ENCODE measurements at regions not wholly inside any gene's neighbourhood (a gene's known extent, or its start where the extent isn't known, plus 50 kb on each side); places are given as distances from the start of the nearest gene placed in this dataset.
"Not testable (repeated sequence)": the region's sequence is repeated elsewhere in the genome, so short reads cannot be mapped to it uniquely, and the experiment has no call there.

GRCh38 chr13:81197483-81197882, 856.6 kb upstream of the SPRY2 start:
- Histone ChIP-seq H3K4me3 (ENCODE audit: low read depth, low read length) (no peak overlapping the region), H3K4me1 (ENCODE audit: control insufficient read depth, insufficient read depth, low read length) (no peaks in the 10 kb centered on the region), H3K9me3 (ENCODE audit: control insufficient read depth, insufficient read depth, low read length) (no peaks in the 10 kb centered on the region), H3K36me3 (ENCODE audit: control insufficient read depth, insufficient read depth, low read length) (no peaks in the 10 kb centered on the region), H3K27me3 (ENCODE audit: control insufficient read depth, insufficient read depth, low read length) (no peaks in the 10 kb centered on the region), H3K9ac (ENCODE audit: low read depth, low read length) (no peak overlapping the region)

GRCh38 chr13:81194362-81194761, 853.4 kb upstream of the SPRY2 start:
- H3K27me3 ChIP-seq (ENCODE audit: control insufficient read depth, insufficient read depth, low read length) = no peaks in the 10 kb centered on the region
- H3K9ac ChIP-seq (ENCODE audit: low read depth, low read length) = no peak overlapping the region
- no peak overlapping the region for H3K4me3 ChIP-seq (ENCODE audit: low read depth, low read length)
- H3K4me1 ChIP-seq (ENCODE audit: control insufficient read depth, insufficient read depth, low read length) = no peaks in the 10 kb centered on the region
- H3K36me3 ChIP-seq (ENCODE audit: control insufficient read depth, insufficient read depth, low read length) = no peaks in the 10 kb centered on the region
- H3K9me3 ChIP-seq (ENCODE audit: control insufficient read depth, insufficient read depth, low read length) = no peaks in the 10 kb centered on the region

- Histone ChIP-seq H3K4me1 (ENCODE audit: control insufficient read depth, insufficient read depth, low read length) (no peaks in the 10 kb centered on the region), H3K9ac (ENCODE audit: low read depth, low read length) (no peak overlapping the region), H3K4me3 (ENCODE audit: low read depth, low read length) (no peak overlapping the region), H3K36me3 (ENCODE audit: control insufficient read depth, insufficient read depth, low read length) (no peaks in the 10 kb centered on the region), H3K27me3 (ENCODE audit: control insufficient read depth, insufficient read depth, low read length) (no peaks in the 10 kb centered on the region), H3K9me3 (ENCODE audit: control insufficient read depth, insufficient read depth, low read length) (no peaks in the 10 kb centered on the region)
These were observed 843.8 kb upstream of the SPRY2 start for GRCh38 chr13:81184556-81185265.

GRCh38 chr13:81172603-81173002, 831.7 kb upstream of the SPRY2 start:
- H3K36me3 ChIP-seq (ENCODE audit: control insufficient read depth, insufficient read depth, low read length) = no peaks in the 10 kb centered on the region
- no peaks in the 10 kb centered on the region for H3K9me3 ChIP-seq (ENCODE audit: control insufficient read depth, insufficient read depth, low read length)
- peaks cover 4% of the 10 kb centered on the region for H3K4me1 ChIP-seq (ENCODE audit: control insufficient read depth, insufficient read depth, low read length)
- no peak overlapping the region for H3K4me3 ChIP-seq (ENCODE audit: low read depth, low read length)
- no peaks in the 10 kb centered on the region for H3K27me3 ChIP-seq (ENCODE audit: control insufficient read depth, insufficient read depth, low read length)
- no peak overlapping the region for H3K9ac ChIP-seq (ENCODE audit: low read depth, low read length)

- H3K9ac ChIP-seq (ENCODE audit: low read depth, low read length) = no peak overlapping the region
- H3K27me3 ChIP-seq (ENCODE audit: control insufficient read depth, insufficient read depth, low read length) = no peaks in the 10 kb centered on the region
- H3K4me3 ChIP-seq (ENCODE audit: low read depth, low read length) = no peak overlapping the region
- H3K4me1 ChIP-seq (ENCODE audit: control insufficient read depth, insufficient read depth, low read length) = peaks cover 4% of the 10 kb centered on the region
- no peaks in the 10 kb centered on the region for H3K9me3 ChIP-seq (ENCODE audit: control insufficient read depth, insufficient read depth, low read length)
- H3K36me3 ChIP-seq (ENCODE audit: control insufficient read depth, insufficient read depth, low read length) = no peaks in the 10 kb centered on the region
These were observed 830.2 kb upstream of the SPRY2 start for GRCh38 chr13:81171065-81171647.

GRCh38 chr13:81163823-81164222, 822.9 kb upstream of the SPRY2 start:
- not testable (repeated sequence) for H3K36me3 ChIP-seq (ENCODE audit: control insufficient read depth, insufficient read depth, low read length); H3K4me3 ChIP-seq (ENCODE audit: low read depth, low read length); H3K9ac ChIP-seq (ENCODE audit: low read depth, low read length); H3K9me3 ChIP-seq (ENCODE audit: control insufficient read depth, insufficient read depth, low read length); H3K4me1 ChIP-seq (ENCODE audit: control insufficient read depth, insufficient read depth, low read length); H3K27me3 ChIP-seq (ENCODE audit: control insufficient read depth, insufficient read depth, low read length)

- Histone ChIP-seq H3K36me3 (ENCODE audit: control insufficient read depth, insufficient read depth, low read length) (no peaks in the 10 kb centered on the region), H3K4me3 (ENCODE audit: low read depth, low read length) (no peak overlapping the region), H3K27me3 (ENCODE audit: control insufficient read depth, insufficient read depth, low read length) (no peaks in the 10 kb centered on the region), H3K9ac (ENCODE audit: low read depth, low read length) (no peak overlapping the region), H3K9me3 (ENCODE audit: control insufficient read depth, insufficient read depth, low read length) (no peaks in the 10 kb centered on the region), H3K4me1 (ENCODE audit: control insufficient read depth, insufficient read depth, low read length) (no peaks in the 10 kb centered on the region)
These were observed 812.6 kb upstream of the SPRY2 start for GRCh38 chr13:81153478-81153877.

GRCh38 chr13:81148822-81149221, 807.9 kb upstream of the SPRY2 start:
- no peaks in the 10 kb centered on the region for H3K9me3 ChIP-seq (ENCODE audit: control insufficient read depth, insufficient read depth, low read length)
- H3K4me3 ChIP-seq (ENCODE audit: low read depth, low read length) = no peak overlapping the region
- no peak overlapping the region for H3K9ac ChIP-seq (ENCODE audit: low read depth, low read length)
- no peaks in the 10 kb centered on the region for H3K4me1 ChIP-seq (ENCODE audit: control insufficient read depth, insufficient read depth, low read length)
- H3K36me3 ChIP-seq (ENCODE audit: control insufficient read depth, insufficient read depth, low read length) = no peaks in the 10 kb centered on the region
- H3K27me3 ChIP-seq (ENCODE audit: control insufficient read depth, insufficient read depth, low read length) = no peaks in the 10 kb centered on the region

GRCh38 chr13:81146576-81146975, 805.6 kb upstream of the SPRY2 start:
- H3K9ac ChIP-seq (ENCODE audit: low read depth, low read length); H3K9me3 ChIP-seq (ENCODE audit: control insufficient read depth, insufficient read depth, low read length); H3K27me3 ChIP-seq (ENCODE audit: control insufficient read depth, insufficient read depth, low read length): not testable (repeated sequence)

GRCh38 chr13:81142306-81142999, 801.5 kb upstream of the SPRY2 start:
- H3K27me3 ChIP-seq (ENCODE audit: control insufficient read depth, insufficient read depth, low read length) = no peaks in the 10 kb centered on the region
- no peaks in the 10 kb centered on the region for H3K9me3 ChIP-seq (ENCODE audit: control insufficient read depth, insufficient read depth, low read length)
- no peaks in the 10 kb centered on the region for H3K36me3 ChIP-seq (ENCODE audit: control insufficient read depth, insufficient read depth, low read length)
- no peak overlapping the region for H3K9ac ChIP-seq (ENCODE audit: low read depth, low read length)
- H3K4me1 ChIP-seq (ENCODE audit: control insufficient read depth, insufficient read depth, low read length) = peaks cover 8% of the 10 kb centered on the region
- H3K4me3 ChIP-seq (ENCODE audit: low read depth, low read length) = no peak overlapping the region

More at GRCh38 chr13:81146576-81146975, 805.6 kb upstream of the SPRY2 start:
- not testable (repeated sequence) for H3K36me3 ChIP-seq (ENCODE audit: control insufficient read depth, insufficient read depth, low read length); H3K4me1 ChIP-seq (ENCODE audit: control insufficient read depth, insufficient read depth, low read length); H3K4me3 ChIP-seq (ENCODE audit: low read depth, low read length)

- H3K36me3 ChIP-seq (ENCODE audit: control insufficient read depth, insufficient read depth, low read length) = no peaks in the 10 kb centered on the region
- peaks cover 8% of the 10 kb centered on the region for H3K4me1 ChIP-seq (ENCODE audit: control insufficient read depth, insufficient read depth, low read length)
- H3K4me3 ChIP-seq (ENCODE audit: low read depth, low read length) = no peak overlapping the region
- H3K9me3 ChIP-seq (ENCODE audit: control insufficient read depth, insufficient read depth, low read length) = no peaks in the 10 kb centered on the region
- no peak overlapping the region for H3K9ac ChIP-seq (ENCODE audit: low read depth, low read length)
- no peaks in the 10 kb centered on the region for H3K27me3 ChIP-seq (ENCODE audit: control insufficient read depth, insufficient read depth, low read length)
These were observed 799.7 kb upstream of the SPRY2 start for GRCh38 chr13:81140675-81141074.

GRCh38 chr13:81139987-81140386, 799.1 kb upstream of the SPRY2 start:
- H3K4me1 ChIP-seq (ENCODE audit: control insufficient read depth, insufficient read depth, low read length) = peaks cover 8% of the 10 kb centered on the region
- no peaks in the 10 kb centered on the region for H3K27me3 ChIP-seq (ENCODE audit: control insufficient read depth, insufficient read depth, low read length)
- H3K9me3 ChIP-seq (ENCODE audit: control insufficient read depth, insufficient read depth, low read length) = no peaks in the 10 kb centered on the region
- H3K4me3 ChIP-seq (ENCODE audit: low read depth, low read length) = no peak overlapping the region
- no peak overlapping the region for H3K9ac ChIP-seq (ENCODE audit: low read depth, low read length)
- H3K36me3 ChIP-seq (ENCODE audit: control insufficient read depth, insufficient read depth, low read length) = no peaks in the 10 kb centered on the region
